Loucy (cell line): ENCODE measurements at regions not wholly inside any gene's neighbourhood (a gene's known extent, or its start where the extent isn't known, plus 50 kb on each side); places are given as distances from the start of the nearest gene placed in this dataset.

Experiments
- H2AFZ ChIP-seq: fragments of 200-600 bp; sonication (generic); 2 replicates; pipeline ENCODE4 v1.6.0; 2016; ENCODE audit warnings: antibody characterized with exemption, mild to moderate bottlenecking, low read length, moderate library complexity
- H3F3A ChIP-seq: fragments of 200-600 bp; 2 replicates; pipeline ENCODE4 v1.6.0; 2016; ENCODE audit warnings: antibody characterized with exemption, low read depth, mild to moderate bottlenecking
- H3K27me3 ChIP-seq: fragments of 200-600 bp; sonication (generic); 2 replicates; pipeline ENCODE4 v1.6.1; 2014; ENCODE audit warnings: low read length, mild to moderate bottlenecking; ENCODE audit not compliant: insufficient read depth, poor library complexity, severe bottlenecking
- H3K36me3 ChIP-seq: fragments of 200-600 bp; sonication (generic); 2 replicates; pipeline ENCODE4 v1.6.1; 2016; ENCODE audit warnings: low read length; ENCODE audit not compliant: insufficient read depth
- H3K4me1 ChIP-seq: fragments of 200-600 bp; sonication (generic); 2 replicates; pipeline ENCODE4 v1.5.1; 2014; ENCODE audit warnings: low read length, mild to moderate bottlenecking; ENCODE audit not compliant: insufficient read depth, poor library complexity, severe bottlenecking
- H3K4me2 ChIP-seq: fragments of 200-600 bp; sonication (generic); 2 replicates; pipeline ENCODE4 v1.6.0; 2014; ENCODE audit warnings: antibody characterized with exemption, low read length, low read depth, mild to moderate bottlenecking; ENCODE audit not compliant: poor library complexity, severe bottlenecking
- H3K4me3 ChIP-seq: fragments of 200-600 bp; sonication (generic); 2 replicates; pipeline ENCODE4 v1.5.1; 2014; ENCODE audit warnings: low read length, mild to moderate bottlenecking, mixed read lengths; ENCODE audit not compliant: poor library complexity, severe bottlenecking
- H3K79me2 ChIP-seq: fragments of 200-600 bp; sonication (generic); 2 replicates; pipeline ENCODE4 v1.6.1; 2014; ENCODE audit warnings: low read length; ENCODE audit not compliant: insufficient read depth
- H3K9ac ChIP-seq: fragments of 200-600 bp; sonication (generic); 2 replicates; pipeline ENCODE4 v1.6.0; 2014; ENCODE audit warnings: mild to moderate bottlenecking, low read depth, low read length, moderate library complexity; ENCODE audit not compliant: poor library complexity, severe bottlenecking
- H3K9me2 ChIP-seq: fragments of 200-600 bp; sonication (generic); replicated peaks from 2 replicates; pipeline ENCODE4 v1.6.1; 2016; ENCODE audit warnings: low read depth, low read length, mixed read lengths
- H3K9me3 ChIP-seq: fragments of 200-600 bp; sonication (generic); 2 replicates; pipeline ENCODE4 v1.6.1; 2014; ENCODE audit warnings: mild to moderate bottlenecking, antibody characterized with exemption, low read length, low read depth; ENCODE audit not compliant: insufficient read depth
- H4K20me1 ChIP-seq: fragments of 200-600 bp; sonication (generic); 2 replicates; pipeline ENCODE4 v1.6.0; 2014; ENCODE audit warnings: antibody characterized with exemption, low read length, mild to moderate bottlenecking; ENCODE audit not compliant: insufficient read depth, poor library complexity, severe bottlenecking
- CTCF ChIP-seq: fragments of 200-600 bp; sonication (generic); conservative IDR thresholded peaks from 2 replicates; pipeline ENCODE4 v1.5.1; 2014; ENCODE audit warnings: mild to moderate bottlenecking, antibody characterized with exemption, low read length
- EZH2phosphoT487 ChIP-seq: fragments of 200-600 bp; IDR thresholded peaks from 2 replicates; pipeline ENCODE4 v1.6.1; 2018; ENCODE audit warnings: antibody characterized with exemption, mild to moderate bottlenecking, moderate library complexity, borderline replicate concordance

- Histone ChIP-seq H3K9me2 (no peaks in the 10 kb centered on the region), H3K4me1 (no peaks in the 10 kb centered on the region), H3K36me3 (no peaks in the 10 kb centered on the region), H3K9me3 (peaks cover 3% of the 10 kb centered on the region; the same call in 1 of the 2 replicates), H2AFZ (no peak overlapping the region), H4K20me1 (no peaks in the 10 kb centered on the region), H3K4me2 (no peak overlapping the region), H3K4me3 (no peak overlapping the region), H3F3A (no peaks in the 10 kb centered on the region), H3K79me2 (no peaks in the 10 kb centered on the region), H3K27me3 (no peaks in the 10 kb centered on the region), H3K9ac (no peak overlapping the region)
- TF ChIP-seq EZH2phosphoT487 (no peak), CTCF (no peak)
Measured at GRCh38 chr18:78151948-78152725, 827.5 kb upstream of the SALL3 start.

- Histone ChIP-seq H3K4me1 (no peaks in the 10 kb centered on the region), H4K20me1 (no peaks in the 10 kb centered on the region), H3K9ac (no peak overlapping the region), H3K4me3 (no peak overlapping the region), H3K79me2 (no peaks in the 10 kb centered on the region), H3F3A (no peaks in the 10 kb centered on the region), H3K27me3 (no peaks in the 10 kb centered on the region), H3K9me3 (peaks cover 3% of the 10 kb centered on the region; the same call in 1 of the 2 replicates), H3K9me2 (no peaks in the 10 kb centered on the region), H3K36me3 (no peaks in the 10 kb centered on the region), H3K4me2 (no peak overlapping the region), H2AFZ (no peak overlapping the region)
- no peak for TF ChIP-seq CTCF
- no peak for TF ChIP-seq EZH2phosphoT487
Measured at GRCh38 chr18:78153362-78153761, 826.3 kb upstream of the SALL3 start.

- Histone ChIP-seq H3K9ac (no peak overlapping the region), H3F3A (no peaks in the 10 kb centered on the region), H3K9me2 (no peaks in the 10 kb centered on the region), H2AFZ (no peak overlapping the region), H3K27me3 (no peaks in the 10 kb centered on the region), H3K9me3 (peaks cover 3% of the 10 kb centered on the region; the same call in 1 of the 2 replicates), H3K4me2 (no peak overlapping the region), H4K20me1 (no peaks in the 10 kb centered on the region), H3K79me2 (no peaks in the 10 kb centered on the region), H3K4me1 (no peaks in the 10 kb centered on the region), H3K36me3 (no peaks in the 10 kb centered on the region), H3K4me3 (no peak overlapping the region)
- TF ChIP-seq CTCF: no peak
- TF ChIP-seq EZH2phosphoT487: no peak
Measured at GRCh38 chr18:78154444-78154843, 825.2 kb upstream of the SALL3 start.
